ENCODE measurements at regions not wholly inside any gene's neighbourhood (a gene's known extent, or its start where the extent isn't known, plus 50 kb on each side); places are given as distances from the start of the nearest gene placed in this dataset.

- TF ChIP-seq EP300 (conservative IDR thresholded peaks at IDR 0.05; ENCODE audit: poor library complexity, severe bottlenecking), result peak; percentile 23
- TF ChIP-seq CTCF (IDR thresholded peaks at IDR 0.05; ENCODE audit: poor library complexity, severe bottlenecking), result no peak
- TF ChIP-seq REST (IDR thresholded peaks at IDR 0.05; ENCODE audit: borderline replicate concordance), result peak; percentile 90
- TF ChIP-seq POLR2AphosphoS5 (IDR thresholded peaks at IDR 0.05), result no peak
Observed at GRCh38 chr12:90485560-90485959, 469.4 kb downstream of the CCER1 start.

All from neural cell (in vitro differentiated cells).